ENCODE measurements at regions not wholly inside any gene's neighbourhood (a gene's known extent, or its start where the extent isn't known, plus 50 kb on each side); places are given as distances from the start of the nearest gene placed in this dataset.

GRCh38 chr13:90089051-90089450 lies 1258.4 kb upstream of the MIR17HG start:
- no peak for ATAC-seq
- Mint-ChIP-seq H3K9me3 (peaks cover 13 to 24% of the 10 kb centered on the region in 2 donors), H3K36me3 (no peaks in the 10 kb centered on the region), H3K27ac (no peak overlapping the region)
- no peak for DNase-seq (ENCODE audit: low spot score in 2 of 2)

DNA sequence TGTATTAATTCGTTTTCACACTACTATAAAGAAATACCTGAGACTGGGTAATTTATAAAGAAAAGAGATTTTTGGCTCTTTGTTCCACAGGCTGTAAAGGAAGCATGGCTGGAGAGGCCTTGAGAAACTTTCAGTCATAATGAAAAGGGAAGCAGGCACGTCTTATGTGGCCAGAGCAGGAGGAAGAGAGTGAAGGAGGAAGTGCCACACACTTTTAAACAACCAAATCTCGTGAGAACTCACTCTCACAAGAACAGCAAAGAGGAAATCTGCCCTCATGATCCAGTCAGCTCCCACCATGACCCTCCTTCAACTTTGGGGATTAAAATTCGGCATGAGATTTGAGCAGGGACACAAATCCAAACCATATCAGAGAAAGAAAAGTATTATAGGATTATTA lies 1255.9 kb upstream of the MIR17HG start:
- Mint-ChIP-seq H3K27ac (no peak overlapping the region), H3K36me3 (no peaks in the 10 kb centered on the region), H3K9me3 (peaks cover 10 to 32% of the 10 kb centered on the region in 2 donors)
- ATAC-seq (no peak), DNase-seq (ENCODE audit: low spot score in 2 of 2) (no peak)

DNA sequence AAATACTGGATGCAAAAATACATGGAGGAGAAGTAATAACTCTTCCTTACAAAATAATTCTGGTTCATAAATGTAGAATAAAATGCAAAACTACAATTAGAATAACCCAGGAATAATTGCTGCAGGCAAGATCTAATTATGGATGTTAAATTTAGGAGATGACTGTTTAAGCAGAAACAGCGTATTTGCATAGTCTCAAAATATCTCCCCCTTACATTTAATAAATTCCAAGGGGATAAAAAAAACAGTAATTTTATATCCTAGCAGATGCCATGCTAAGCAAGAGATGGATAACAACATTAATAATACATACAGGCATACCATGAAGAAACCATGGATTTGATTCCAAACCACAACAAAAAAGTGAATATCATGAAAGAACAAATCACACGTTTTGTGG lies 1253.1 kb upstream of the MIR17HG start:
- peaks cover 10 to 24% of the 10 kb centered on the region in 2 donors for H3K9me3 Mint-ChIP-seq
- H3K27ac Mint-ChIP-seq, result no peak overlapping the region

DNA sequence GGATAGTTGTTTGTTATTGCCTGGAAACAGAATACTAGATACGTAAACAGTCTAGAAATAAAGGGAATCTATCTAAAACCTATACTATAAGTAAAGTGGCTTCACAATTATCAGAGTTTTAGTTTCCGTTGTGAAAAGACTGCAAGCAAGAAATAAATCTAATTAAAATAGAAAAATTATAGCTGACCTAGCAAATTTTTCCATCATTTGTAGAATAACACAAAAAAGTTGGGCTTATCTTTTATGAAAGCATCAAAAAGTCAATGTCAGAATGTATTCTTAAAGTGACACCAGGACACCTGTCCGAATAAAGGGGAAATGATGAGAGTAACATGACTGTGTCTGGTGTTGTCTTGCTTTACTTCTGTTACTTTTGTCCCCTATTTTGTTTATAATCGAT lies 1248.9 kb upstream of the MIR17HG start:
- ATAC-seq, result no peak
- no peaks in the 10 kb centered on the region for H3K36me3 Mint-ChIP-seq

More for the DNA sequence above, 1253.1 kb upstream of the MIR17HG start:
- H3K36me3 Mint-ChIP-seq, result no peaks in the 10 kb centered on the region
- DNase-seq (ENCODE audit: low spot score in 2 of 2) (no peak), ATAC-seq (no peak)

GRCh38 chr13:90099847-90100246 lies 1247.6 kb upstream of the MIR17HG start:
- Mint-ChIP-seq H3K27ac (no peak overlapping the region), H3K9me3 (peaks cover 30 to 33% of the 10 kb centered on the region in 2 donors), H3K36me3 (no peaks in the 10 kb centered on the region)
- DNase-seq (ENCODE audit: low spot score in 2 of 2), result no peak
- ATAC-seq, result no peak

More for the DNA sequence above, 1248.9 kb upstream of the MIR17HG start:
- DNase-seq (ENCODE audit: low spot score in 2 of 2), result no peak
- H3K27ac Mint-ChIP-seq, result no peak overlapping the region
- peaks cover 24 to 30% of the 10 kb centered on the region in 2 donors for H3K9me3 Mint-ChIP-seq

GRCh38 chr13:90103099-90103784 lies 1244.2 kb upstream of the MIR17HG start:
- Mint-ChIP-seq H3K27ac (no peak overlapping the region), H3K36me3 (no peaks in the 10 kb centered on the region), H3K9me3 (peaks cover 29 to 31% of the 10 kb centered on the region in 2 donors)
- ATAC-seq (no peak), DNase-seq (ENCODE audit: low spot score in 2 of 2) (no peak)

- Mint-ChIP-seq H3K36me3 (no peaks in the 10 kb centered on the region), H3K9me3 (peaks cover 38 to 39% of the 10 kb centered on the region in 2 donors), H3K27ac (no peak overlapping the region)
- DNase-seq (ENCODE audit: low spot score in 2 of 2) (no peak), ATAC-seq (no peak)
These were observed 1242.7 kb upstream of the MIR17HG start for GRCh38 chr13:90104764-90105163.

DNA sequence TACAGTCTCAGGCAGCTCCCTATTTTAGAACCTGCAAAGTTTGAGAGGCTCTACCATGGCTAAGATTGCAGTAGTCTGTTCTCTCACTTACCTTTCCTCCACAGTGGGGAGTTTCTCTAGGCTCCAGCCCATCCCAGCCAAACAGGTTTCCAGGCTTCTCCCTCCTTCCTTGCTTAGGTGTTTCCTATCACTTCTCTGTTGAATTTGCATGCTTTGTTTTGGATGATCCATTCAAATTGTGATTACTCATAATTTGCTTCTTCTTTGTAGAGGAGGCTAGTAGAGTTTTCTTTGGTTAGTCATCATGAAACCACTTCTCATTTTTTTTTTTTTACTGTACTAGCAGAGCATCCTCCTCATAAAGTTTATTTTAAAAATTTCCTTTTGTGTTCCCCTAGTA lies 1242.2 kb upstream of the MIR17HG start:
- Mint-ChIP-seq H3K36me3 (no peaks in the 10 kb centered on the region), H3K27ac (no peak overlapping the region), H3K9me3 (peaks cover 41 to 43% of the 10 kb centered on the region in 2 donors)
- no peak for DNase-seq (ENCODE audit: low spot score in 2 of 2)
- no peak for ATAC-seq

- H3K36me3 Mint-ChIP-seq, result no peaks in the 10 kb centered on the region
- ATAC-seq (no peak), DNase-seq (ENCODE audit: low spot score in 2 of 2) (no peak)
- H3K27ac Mint-ChIP-seq, result no peak overlapping the region
- H3K9me3 Mint-ChIP-seq, result peaks cover 40 to 42% of the 10 kb centered on the region in 2 donors
These were observed 1241.5 kb upstream of the MIR17HG start for GRCh38 chr13:90105849-90106496.

DNA sequence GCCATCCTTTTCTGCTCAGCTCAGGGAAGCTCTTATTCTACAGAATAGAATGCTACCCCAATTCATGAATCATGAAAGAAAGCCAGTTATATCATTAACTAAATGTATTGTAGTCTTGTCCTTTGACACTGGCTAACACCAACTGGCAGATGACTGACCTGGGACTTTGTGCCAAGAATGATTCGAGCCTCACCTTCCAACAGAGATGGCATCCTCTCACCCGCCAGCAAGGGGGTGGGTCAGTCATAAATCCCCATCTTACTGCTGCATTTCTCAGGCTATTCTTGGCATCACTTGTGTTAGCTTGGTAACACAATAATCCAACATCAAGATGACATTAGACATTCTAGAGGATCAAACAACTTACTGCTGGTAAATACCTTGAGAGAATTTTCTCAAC lies 1239.8 kb upstream of the MIR17HG start:
- no peak for DNase-seq (ENCODE audit: low spot score in 2 of 2)
- ATAC-seq, result no peak
- H3K27ac Mint-ChIP-seq, result no peak overlapping the region
- peaks cover 31 to 35% of the 10 kb centered on the region in 2 donors for H3K9me3 Mint-ChIP-seq
- H3K36me3 Mint-ChIP-seq, result no peaks in the 10 kb centered on the region

- Mint-ChIP-seq H3K9me3 (peaks cover 27 to 35% of the 10 kb centered on the region in 2 donors), H3K36me3 (no peaks in the 10 kb centered on the region), H3K27ac (no peak overlapping the region)
- ATAC-seq (no peak), DNase-seq (ENCODE audit: low spot score in 2 of 2) (no peak)
These were observed 1238.9 kb upstream of the MIR17HG start for GRCh38 chr13:90108547-90108946.

GRCh38 chr13:90116121-90116520 lies 1231.4 kb upstream of the MIR17HG start:
- no peaks in the 10 kb centered on the region for H3K36me3 Mint-ChIP-seq
- peaks cover 17 to 24% of the 10 kb centered on the region in 2 donors for H3K9me3 Mint-ChIP-seq
- no peak for DNase-seq (ENCODE audit: low spot score in 2 of 2)
- ATAC-seq, result no peak
- no peak overlapping the region for H3K27ac Mint-ChIP-seq

- Mint-ChIP-seq H3K27ac (no peak overlapping the region), H3K9me3 (peaks cover 17 to 19% of the 10 kb centered on the region in 2 donors), H3K36me3 (no peaks in the 10 kb centered on the region)
- ATAC-seq, result no peak
- no peak for DNase-seq (ENCODE audit: low spot score in 2 of 2)
These were observed 1228.9 kb upstream of the MIR17HG start for GRCh38 chr13:90118467-90119071.

- Mint-ChIP-seq H3K9me3 (peaks cover 13 to 20% of the 10 kb centered on the region in 2 donors), H3K27ac (no peak overlapping the region), H3K36me3 (no peaks in the 10 kb centered on the region)
- DNase-seq (ENCODE audit: low spot score in 2 of 2) (no peak), ATAC-seq (no peak)
These were observed 1227.5 kb upstream of the MIR17HG start for GRCh38 chr13:90120026-90120425.

- DNase-seq (ENCODE audit: low spot score in 2 of 2) (no peak), ATAC-seq (no peak)
- H3K36me3 Mint-ChIP-seq, result no peaks in the 10 kb centered on the region
- peaks cover 5 to 20% of the 10 kb centered on the region in 2 donors for H3K9me3 Mint-ChIP-seq
- H3K27ac Mint-ChIP-seq, result no peak overlapping the region
These were observed 1225.7 kb upstream of the MIR17HG start for GRCh38 chr13:90121784-90122183.

DNA sequence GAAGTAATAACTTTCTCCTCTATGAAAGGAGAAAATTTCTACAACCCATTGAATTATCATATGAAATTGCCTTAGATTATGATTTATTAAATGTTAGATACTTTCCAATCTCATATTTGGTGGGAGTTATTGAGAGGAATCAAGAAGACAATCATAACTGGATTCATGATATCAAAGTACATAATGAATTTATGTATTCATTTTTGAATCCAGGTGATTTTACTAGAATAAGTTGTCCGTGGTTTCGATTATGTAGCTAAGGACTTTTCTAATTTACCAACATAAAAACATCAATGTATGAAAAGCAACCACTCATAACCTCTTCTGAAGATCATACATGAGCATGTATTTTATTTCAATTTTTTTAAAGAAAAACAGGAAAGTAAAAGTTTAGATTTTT lies 1225.0 kb upstream of the MIR17HG start:
- DNase-seq (ENCODE audit: low spot score in 2 of 2) (no peak), ATAC-seq (no peak)
- peaks cover 10 to 25% of the 10 kb centered on the region in 2 donors for H3K9me3 Mint-ChIP-seq
- no peak overlapping the region for H3K27ac Mint-ChIP-seq
- no peaks in the 10 kb centered on the region for H3K36me3 Mint-ChIP-seq

GRCh38 chr13:90135558-90135957 lies 1211.9 kb upstream of the MIR17HG start:
- Mint-ChIP-seq H3K27ac (no peak overlapping the region), H3K9me3 (peaks cover 6 to 11% of the 10 kb centered on the region in 2 donors), H3K36me3 (no peaks in the 10 kb centered on the region)
- DNase-seq (ENCODE audit: low spot score in 2 of 2) (no peak), ATAC-seq (no peak)
